Large intestine (tissue), 3 donors: ENCODE measurements at regions not wholly inside any gene's neighbourhood (a gene's known extent, or its start where the extent isn't known, plus 50 kb on each side); places are given as distances from the start of the nearest gene placed in this dataset.

ENCODE experiments used
- DNase-seq, 2 donors: peaks; one replicate each; pipeline versions ENCODE4 v3.0.0 to v3.0.0-alpha.2; 2013
- H3K27ac ChIP-seq: one replicate; pipeline ENCODE4 v1.5.1; 2013; ENCODE audit warnings: low read length
- H3K27me3 ChIP-seq: 2 replicates; pipeline ENCODE4 v1.6.1; 2013; ENCODE audit warnings: low read length; ENCODE audit not compliant: control insufficient read depth, insufficient read depth
- H3K36me3 ChIP-seq: 2 replicates; pipeline ENCODE4 v1.6.1; 2013; ENCODE audit warnings: low read length; ENCODE audit not compliant: control insufficient read depth, insufficient read depth
- H3K4me1 ChIP-seq: one replicate; pipeline ENCODE4 v1.6.1; 2013; ENCODE audit warnings: low read length; ENCODE audit not compliant: control insufficient read depth, insufficient read depth
- H3K4me3 ChIP-seq: one replicate; pipeline ENCODE4 v1.5.1; 2013; ENCODE audit warnings: low read length
- H3K9me3 ChIP-seq: one replicate; pipeline ENCODE4 v1.6.1; 2013; ENCODE audit warnings: mild to moderate bottlenecking, low read depth, low read length, moderate library complexity; ENCODE audit not compliant: control insufficient read depth
- WGBS: methylation state at CpG from one replicate; pipeline ENCODE4 v1.1.5; 2013; ENCODE audit warnings: low lambda C conversion rate; ENCODE audit not compliant: insufficient coverage; 5-methylcytosine and 5-hydroxymethylcytosine counted together

DNA sequence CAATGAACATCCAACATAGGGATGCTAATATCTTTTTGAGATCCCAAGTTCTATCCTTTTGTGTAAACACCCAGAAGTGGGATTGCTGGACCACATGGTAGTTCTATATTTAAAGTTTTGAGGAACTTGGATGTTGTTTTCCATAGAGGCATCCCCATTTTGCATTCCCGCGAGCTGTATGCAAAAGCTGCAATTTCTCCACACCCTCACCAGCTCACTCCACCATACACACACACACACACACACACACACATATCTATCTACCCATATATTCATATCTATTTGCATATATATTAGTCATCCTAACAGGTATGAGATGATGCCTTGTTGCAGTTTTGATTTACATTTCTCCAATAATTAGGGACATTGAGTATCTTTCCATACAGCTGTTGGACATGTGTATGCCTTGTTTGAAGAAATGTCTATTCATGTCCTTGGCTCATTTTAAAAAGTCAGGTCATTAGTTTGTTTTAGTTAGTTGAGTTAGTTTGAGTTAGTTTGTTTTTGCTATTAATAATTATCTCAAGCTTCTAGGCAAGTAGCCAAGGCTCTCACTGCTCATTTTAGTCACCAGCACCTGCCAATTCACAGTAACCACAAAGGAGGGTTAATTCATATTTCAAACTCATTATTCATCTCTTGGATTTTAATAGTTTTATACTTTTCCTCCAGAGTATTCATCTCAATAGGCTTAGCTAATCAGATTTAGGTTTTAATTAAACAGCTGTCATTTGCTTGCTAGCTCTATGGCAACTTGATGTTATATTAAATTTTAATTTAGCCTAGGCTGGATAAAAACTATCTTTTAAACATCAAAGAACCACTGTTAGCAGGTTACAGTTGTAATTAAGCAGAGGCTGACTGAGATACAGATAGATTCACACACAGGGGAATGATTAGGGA is 1435.9 kb upstream of the TMEM132C start:
- Histone ChIP-seq H3K4me1 (no peaks in the 10 kb centered on the region), H3K36me3 (no peaks in the 10 kb centered on the region), H3K27ac (no peak overlapping the region), H3K9me3 (peaks cover 3% of the 10 kb centered on the region), H3K4me3 (no peak overlapping the region), H3K27me3 (no peaks in the 10 kb centered on the region)
- no peak for DNase-seq
- WGBS: no CpG with 5 or more reads among the region's 2 CpGs

DNA sequence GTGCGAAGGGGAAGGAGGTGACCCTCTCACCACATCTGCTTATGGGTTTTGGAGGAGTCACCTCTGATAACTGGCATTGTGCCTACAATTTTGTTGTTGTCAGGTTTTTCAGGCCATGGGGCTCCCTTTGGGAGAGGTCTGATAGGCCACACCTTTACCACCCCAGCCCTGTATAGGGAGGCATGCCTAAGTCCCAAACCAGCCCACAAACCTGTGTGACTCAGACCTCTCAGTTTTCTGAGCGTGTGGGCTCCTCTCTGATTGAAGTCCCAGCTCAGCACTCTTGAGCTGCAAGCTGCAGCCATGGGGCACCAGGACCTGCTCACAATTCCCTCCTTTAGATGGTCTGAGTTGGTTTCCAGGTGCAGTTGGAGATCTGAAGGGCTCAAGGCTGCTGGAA is 1429.3 kb upstream of the TMEM132C start:
- no CpG with 5 or more reads among the region's 2 CpGs for WGBS
- Histone ChIP-seq H3K27ac (no peak overlapping the region), H3K36me3 (no peaks in the 10 kb centered on the region), H3K9me3 (no peaks in the 10 kb centered on the region), H3K4me3 (no peak overlapping the region), H3K4me1 (no peaks in the 10 kb centered on the region), H3K27me3 (no peaks in the 10 kb centered on the region)
- DNase-seq: no peak

DNA sequence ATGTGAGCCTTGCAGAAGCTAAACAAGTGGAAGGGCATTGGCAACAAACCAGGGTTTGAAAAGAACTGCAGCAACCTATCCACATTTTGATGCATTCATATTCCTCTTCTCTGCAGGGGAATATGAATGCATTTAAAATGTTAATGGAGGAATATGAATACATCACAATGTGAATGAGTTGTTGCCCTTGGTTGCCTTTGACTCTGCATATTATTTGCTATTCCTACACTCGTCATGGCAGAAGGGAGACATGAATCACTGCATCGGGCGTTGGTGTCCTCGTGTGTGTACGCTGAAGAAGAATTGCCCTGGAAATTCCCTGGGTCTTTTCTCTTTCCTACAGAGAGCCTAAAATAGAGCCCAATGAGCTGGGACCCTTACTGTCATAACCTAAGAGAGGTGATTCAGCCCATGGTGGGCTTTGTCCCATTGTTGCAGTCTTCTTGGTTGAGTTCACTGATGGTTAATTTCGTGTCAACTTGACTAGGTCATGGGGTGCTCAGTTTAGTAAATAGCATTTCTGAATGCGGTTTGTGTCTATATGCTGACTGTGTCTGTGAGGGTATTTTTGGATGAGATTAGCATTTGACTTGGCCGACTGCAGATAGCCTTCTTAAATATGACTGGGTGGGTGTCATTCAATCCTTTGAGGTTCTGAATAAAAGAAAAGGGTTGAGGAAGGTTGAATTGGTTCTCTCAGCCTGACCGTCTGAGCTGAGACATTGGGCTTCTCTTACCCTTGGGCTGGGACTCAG is 1422.9 kb upstream of the TMEM132C start:
- Histone ChIP-seq H3K4me1 (no peaks in the 10 kb centered on the region), H3K9me3 (no peaks in the 10 kb centered on the region), H3K36me3 (no peaks in the 10 kb centered on the region), H3K27ac (no peak overlapping the region), H3K27me3 (no peaks in the 10 kb centered on the region), H3K4me3 (no peak overlapping the region)
- DNase-seq: no peak
- WGBS: no CpG with 5 or more reads among the region's 9 CpGs

DNA sequence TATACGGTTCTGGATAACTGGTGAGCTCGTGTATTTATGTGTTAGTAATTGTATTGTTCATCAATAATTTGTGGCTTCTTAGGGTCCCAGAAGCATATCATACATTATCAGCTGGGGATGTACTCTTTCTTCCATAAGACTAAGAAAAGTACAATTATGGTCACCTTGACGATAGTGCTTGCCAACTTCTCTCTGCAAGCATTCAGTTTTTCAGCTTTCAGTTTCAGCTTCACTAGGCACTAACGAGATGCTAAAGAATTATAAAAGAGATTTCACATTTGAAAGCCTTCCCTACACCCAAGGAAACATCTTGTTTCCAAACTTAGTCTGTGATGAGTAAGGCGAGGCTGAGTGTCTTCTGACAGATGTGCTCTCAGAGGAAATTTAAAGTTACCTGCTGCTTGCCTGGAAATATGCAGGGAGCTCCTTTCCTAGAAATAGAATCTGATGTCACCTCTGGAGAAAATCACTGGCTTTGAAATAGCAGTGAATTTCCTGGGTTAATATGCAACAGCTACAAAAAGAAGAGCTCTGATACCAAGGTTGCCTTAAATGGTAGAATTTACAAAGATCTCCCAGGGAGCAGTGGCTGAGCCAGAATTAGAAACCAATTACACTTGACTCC is 1419.9 kb upstream of the TMEM132C start:
- 62% methylated on average over 2 of the region's 5 CpGs for WGBS
- Histone ChIP-seq H3K27me3 (no peaks in the 10 kb centered on the region), H3K36me3 (no peaks in the 10 kb centered on the region)

DNA sequence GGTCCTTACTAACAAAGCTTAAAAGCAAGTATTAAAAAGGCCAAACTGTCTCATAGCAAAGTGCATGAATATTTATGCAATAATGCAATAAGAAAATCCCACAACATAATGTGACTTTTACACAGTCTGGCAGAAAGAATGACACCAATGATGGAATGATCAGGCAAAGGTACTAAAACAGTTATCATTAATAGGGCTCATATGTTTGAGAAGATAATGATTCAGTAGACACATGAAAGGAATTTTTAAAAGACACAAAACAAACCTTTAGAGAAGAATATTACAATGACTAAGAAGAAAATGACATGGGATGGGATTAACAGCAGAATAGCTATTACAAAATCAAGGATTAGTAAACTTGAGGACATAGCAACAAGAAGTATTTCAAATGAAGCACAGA is 1411.2 kb upstream of the TMEM132C start:
- Histone ChIP-seq H3K4me3 (no peak overlapping the region), H3K27ac (no peak overlapping the region), H3K9me3 (no peaks in the 10 kb centered on the region), H3K27me3 (no peaks in the 10 kb centered on the region), H3K4me1 (no peaks in the 10 kb centered on the region), H3K36me3 (no peaks in the 10 kb centered on the region)
- no peak for DNase-seq

More for the DNA sequence above, 1419.9 kb upstream of the TMEM132C start:
- DNase-seq: no peak
- Histone ChIP-seq H3K4me1 (no peaks in the 10 kb centered on the region), H3K9me3 (no peaks in the 10 kb centered on the region), H3K27ac (no peak overlapping the region), H3K4me3 (no peak overlapping the region)

DNA sequence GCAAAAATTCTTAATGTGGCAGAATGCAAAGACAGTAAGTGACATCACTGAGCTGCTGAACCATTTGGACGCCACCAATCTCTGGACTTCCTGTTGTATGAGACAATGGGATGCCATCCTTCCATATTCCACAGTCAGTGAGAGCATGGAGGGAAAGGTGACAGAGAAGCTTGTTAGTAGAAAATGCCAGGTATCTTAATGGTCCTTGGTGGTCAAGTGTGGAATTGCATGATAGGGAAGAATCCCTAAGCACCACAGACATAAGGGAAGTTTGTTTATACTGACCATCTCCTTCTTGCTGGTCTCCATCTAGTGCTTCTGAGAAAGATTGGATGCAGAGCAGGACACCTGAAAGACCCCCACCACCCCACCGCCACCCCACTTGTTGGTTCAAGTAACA is 1410.0 kb upstream of the TMEM132C start:
- H3K27ac ChIP-seq: no peak overlapping the region
- no peaks in the 10 kb centered on the region for H3K4me1 ChIP-seq
- H3K4me3 ChIP-seq: no peak overlapping the region
- H3K36me3 ChIP-seq: no peaks in the 10 kb centered on the region
- H3K9me3 ChIP-seq: no peaks in the 10 kb centered on the region
- WGBS: 100% methylated on average over 1 of the region's 2 CpGs
- DNase-seq: no peak
- H3K27me3 ChIP-seq: no peaks in the 10 kb centered on the region

DNA sequence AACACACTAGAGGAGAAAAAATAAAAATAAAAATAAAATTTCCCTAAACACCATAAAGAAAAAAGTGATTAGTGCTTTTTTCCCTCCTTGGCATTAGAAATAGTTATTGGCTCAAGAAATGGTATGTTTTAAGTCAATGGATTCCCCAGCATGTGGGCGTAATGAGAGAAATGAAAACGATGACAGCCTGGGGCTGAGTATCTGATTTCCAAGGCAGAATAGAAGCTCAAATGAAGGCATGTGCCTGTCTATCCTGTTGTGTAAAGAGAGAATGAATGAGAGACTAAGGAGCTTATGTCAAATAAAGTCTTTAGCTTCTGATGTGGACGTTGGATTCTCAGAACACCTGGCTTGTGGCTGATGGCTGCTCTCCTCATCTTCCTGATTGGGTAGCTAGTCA is 1408.4 kb upstream of the TMEM132C start:
- Histone ChIP-seq H3K4me3 (no peak overlapping the region), H3K27ac (no peak overlapping the region), H3K9me3 (no peaks in the 10 kb centered on the region), H3K4me1 (no peaks in the 10 kb centered on the region), H3K27me3 (no peaks in the 10 kb centered on the region), H3K36me3 (no peaks in the 10 kb centered on the region)
- 80% methylated on average over 1 of the region's 3 CpGs for WGBS
- no peak for DNase-seq

DNA sequence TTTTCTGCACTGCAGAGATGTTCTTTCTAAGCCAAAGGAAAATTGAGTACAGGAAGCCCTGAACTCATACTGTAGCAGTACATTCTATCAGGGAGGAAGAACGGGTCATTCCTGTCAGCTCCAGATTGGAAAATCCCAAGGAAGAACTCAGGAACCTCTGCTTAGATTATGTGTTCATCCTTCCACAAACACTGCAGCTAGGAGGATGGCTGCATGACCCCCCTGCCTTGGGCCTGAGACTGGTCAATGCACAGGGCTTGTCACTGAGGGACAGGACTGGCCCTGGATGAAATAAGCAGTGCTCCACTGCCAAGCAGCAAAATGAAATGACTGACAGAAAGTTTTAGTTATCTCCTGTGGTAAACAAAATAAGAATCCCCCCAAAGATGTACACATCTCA is 1406.8 kb upstream of the TMEM132C start:
- H3K9me3 ChIP-seq: no peaks in the 10 kb centered on the region
- no peak overlapping the region for H3K27ac ChIP-seq
- H3K4me1 ChIP-seq: no peaks in the 10 kb centered on the region
- no CpG with 5 or more reads among the region's 1 CpG for WGBS
- H3K4me3 ChIP-seq: no peak overlapping the region
- no peaks in the 10 kb centered on the region for H3K36me3 ChIP-seq
- no peak for DNase-seq
- H3K27me3 ChIP-seq: no peaks in the 10 kb centered on the region

DNA sequence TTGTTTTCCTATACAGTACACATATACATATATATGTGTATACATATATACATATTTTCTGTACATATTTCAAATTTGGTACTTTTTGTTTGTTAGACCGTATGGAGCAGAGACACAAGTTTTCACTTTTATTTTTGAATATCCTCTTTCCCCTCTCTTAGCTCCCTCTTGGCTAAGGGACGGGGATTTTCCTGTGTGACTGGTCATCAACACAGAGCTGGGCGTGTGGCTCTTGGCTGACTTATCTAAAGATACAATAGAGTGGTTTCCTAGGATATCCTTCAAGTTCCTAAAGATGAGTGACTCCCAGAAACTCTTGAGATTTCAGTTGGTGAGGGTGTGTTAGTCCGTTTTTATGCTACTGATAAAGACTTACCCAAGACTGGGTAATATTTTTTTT is 1404.5 kb upstream of the TMEM132C start:
- no peaks in the 10 kb centered on the region for H3K36me3 ChIP-seq
- H3K27me3 ChIP-seq: no peaks in the 10 kb centered on the region
- no peaks in the 10 kb centered on the region for H3K9me3 ChIP-seq
- no peak overlapping the region for H3K27ac ChIP-seq
- DNase-seq: no peak
- WGBS: 100% methylated on average over 1 of the region's 4 CpGs
- H3K4me1 ChIP-seq: no peaks in the 10 kb centered on the region
- H3K4me3 ChIP-seq: no peak overlapping the region

DNA sequence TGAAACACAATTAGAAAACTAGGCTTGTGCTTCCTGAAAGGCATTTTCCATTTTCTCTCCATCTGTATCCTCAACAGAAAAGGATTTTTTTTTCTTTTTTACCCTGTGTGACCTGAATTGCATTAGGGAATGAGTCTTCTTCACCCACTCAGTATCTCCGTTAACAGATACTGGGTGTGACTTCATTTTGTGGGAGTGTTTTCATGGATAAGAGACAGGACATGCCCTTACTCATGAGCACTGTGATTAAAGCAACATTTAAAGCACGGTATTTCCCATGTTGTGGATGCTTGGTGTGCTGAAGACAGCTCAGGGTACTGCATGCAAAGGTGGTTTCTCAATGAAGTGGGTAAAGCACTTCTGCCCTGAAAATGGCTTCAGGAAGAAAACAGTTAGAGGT is 1397.3 kb upstream of the TMEM132C start:
- 100% methylated on average over 1 of the region's 2 CpGs for WGBS
- Histone ChIP-seq H3K27ac (no peak overlapping the region), H3K36me3 (no peaks in the 10 kb centered on the region), H3K4me3 (no peak overlapping the region), H3K9me3 (no peaks in the 10 kb centered on the region), H3K27me3 (no peaks in the 10 kb centered on the region), H3K4me1 (no peaks in the 10 kb centered on the region)
- no peak for DNase-seq
